ENCODE measurements at regions not wholly inside any gene's neighbourhood (a gene's known extent, or its start where the extent isn't known, plus 50 kb on each side); places are given as distances from the start of the nearest gene placed in this dataset.

GRCh38 chrX:43350935-43351334 is 305.2 kb upstream of the MAOA start:
- TF ChIP-seq CTCF (IDR thresholded peaks at IDR 0.05; ENCODE audit: control extremely low read depth in 1 of 3, insufficient read depth in 1 of 3, low read depth in 1 of 3, low read length in 3 of 3) (no peak), FOSL1 (IDR thresholded peaks at IDR 0.05; ENCODE audit: insufficient read depth, low read depth, low read length) (no peak), RAD21 (IDR thresholded peaks at IDR 0.05 in 1 of 2, conservative IDR thresholded peaks at IDR 0.05 in 1 of 2; ENCODE audit: low read depth in 2 of 2, low read length in 2 of 2) (no peak), ZNF274 (IDR thresholded peaks at IDR 0.05; ENCODE audit: borderline replicate concordance, extremely low read depth, low read length) (no peak), POLR2A (IDR thresholded peaks at IDR 0.05; ENCODE audit: control extremely low read depth in 1 of 2, low read depth in 2 of 2, low read length in 2 of 2) (no peak), BRCA1 (IDR thresholded peaks at IDR 0.05; ENCODE audit: low read depth, low read length) (no peak), EZH2 (IDR thresholded peaks at IDR 0.05; ENCODE audit: low read depth, low read length, severe bottlenecking) (no peak), TBP (IDR thresholded peaks at IDR 0.05; ENCODE audit: low read depth, low read length) (no peak), KDM1A (IDR thresholded peaks at IDR 0.05; ENCODE audit: borderline replicate concordance, low read length) (no peak), JUN (IDR thresholded peaks at IDR 0.05; ENCODE audit: low read depth, low read length) (no peak), CHD2 (IDR thresholded peaks at IDR 0.05; ENCODE audit: low read length) (no peak), SP1 (IDR thresholded peaks at IDR 0.05; ENCODE audit: low read depth, low read length) (no peak)
- TF ChIP-seq, protein P1, sequence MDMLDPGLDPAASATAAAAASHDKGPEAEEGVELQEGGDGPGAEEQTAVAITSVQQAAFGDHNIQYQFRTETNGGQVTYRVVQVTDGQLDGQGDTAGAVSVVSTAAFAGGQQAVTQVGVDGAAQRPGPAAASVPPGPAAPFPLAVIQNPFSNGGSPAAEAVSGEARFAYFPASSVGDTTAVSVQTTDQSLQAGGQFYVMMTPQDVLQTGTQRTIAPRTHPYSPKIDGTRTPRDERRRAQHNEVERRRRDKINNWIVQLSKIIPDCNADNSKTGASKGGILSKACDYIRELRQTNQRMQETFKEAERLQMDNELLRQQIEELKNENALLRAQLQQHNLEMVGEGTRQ (IDR thresholded peaks at IDR 0.05; ENCODE audit: low read length) = no peak
